GM12878 (cell line): ENCODE measurements at regions not wholly inside any gene's neighbourhood (a gene's known extent, or its start where the extent isn't known, plus 50 kb on each side); places are given as distances from the start of the nearest gene placed in this dataset.

Experiments used
- ATAC-seq: fragments of 200-7000 bp; cut with Tn5 transposase; 3 replicates; pipeline ENCODE4 v1.9.1; 2020; ENCODE audit warnings: mild to moderate bottlenecking, moderate library complexity
- BruUV-seq: library from RNA; stranded (reverse); fragments of 400-500 nt; replicated peaks from 2 replicates; lab custom pipeline; 2021; lab: Mats Ljungman, UMichigan
- CTCF ChIA-PET: fragments of 300-600 bp; sonication (Branson Sonifier 250); formaldehyde crosslinking; extraction: SDS; loops from one replicate; lab custom pipeline; 2021; ENCODE audit warnings: inconsistent platforms; lab: Yijun Ruan, JAX
- POLR2A ChIA-PET: fragments of 350-600 bp; formaldehyde crosslinking; extraction: SDS; loops from one replicate; lab custom pipeline; 2021; ENCODE audit warnings: inconsistent platforms; lab: Charles Lee
- RAD21 ChIA-PET: fragments of 300-600 bp; sonication (Branson Sonifier 250); formaldehyde crosslinking; loops from one replicate; lab custom pipeline; 2023; ENCODE audit warnings: antibody characterized with exemption; ENCODE audit not compliant: unreplicated experiment; lab: Charles Lee
- SMC1A ChIA-PET: fragments of 300-600 bp; sonication (Branson Sonifier 250); formaldehyde crosslinking; loops from one replicate; lab custom pipeline; 2023; ENCODE audit not compliant: unreplicated experiment, uncharacterized antibody; lab: Charles Lee
- DNase-seq: peaks from one replicate; pipeline ENCODE4 v3.0.0-alpha.2; 2011; ENCODE audit warnings: low read depth, low spot score
- FAIRE-seq: peaks from 3 replicates; lab custom pipeline; 2011; peaks lifted over from hg19 to GRCh38; lab: Jason Lieb, UNC
- H2AFZ ChIP-seq: 2 replicates; pipeline ENCODE4 v1.6.0; 2011; ENCODE audit warnings: low read depth, low read length, control low read depth; ENCODE audit not compliant: control insufficient read depth
- H3K27ac ChIP-seq: 2 replicates; pipeline ENCODE4 v1.5.1; 2011; ENCODE audit warnings: control low read depth; ENCODE audit not compliant: control insufficient read depth, insufficient read depth
- H3K27me3 ChIP-seq, 2 experiments: replicated peaks in 1 of 2; 2 replicates each; pipeline versions ENCODE4 v1.6.0 to v1.6.1; 2011; ENCODE audit warnings: low read length in 1 of 2; ENCODE audit not compliant: control insufficient read depth in 2 of 2, insufficient read depth in 2 of 2
- H3K36me3 ChIP-seq, 2 experiments: 2 replicates each; pipeline ENCODE4 v1.5.1; 2011; ENCODE audit warnings: low read length in 1 of 2; ENCODE audit not compliant: control insufficient read depth in 2 of 2, insufficient read depth in 2 of 2
- H3K4me1 ChIP-seq: 2 replicates; pipeline ENCODE4 v1.6.1; 2011; ENCODE audit warnings: mild to moderate bottlenecking, low read length, moderate library complexity, mixed read lengths; ENCODE audit not compliant: control insufficient read depth, insufficient read depth
- H3K4me2 ChIP-seq: 2 replicates; pipeline ENCODE4 v1.6.0; 2011; ENCODE audit warnings: control low read depth; ENCODE audit not compliant: control insufficient read depth, insufficient read depth
- H3K4me3 ChIP-seq: fragments of 200-600 bp; sonication (generic); 2 replicates; pipeline ENCODE4 v1.5.1; 2016
- H3K79me2 ChIP-seq: 2 replicates; pipeline ENCODE4 v1.6.0; 2011; ENCODE audit warnings: low read length; ENCODE audit not compliant: control insufficient read depth, insufficient read depth
- H3K9ac ChIP-seq: 2 replicates; pipeline ENCODE4 v1.8.0; 2011; ENCODE audit warnings: low read length, control low read depth, mixed read lengths; ENCODE audit not compliant: control insufficient read depth, insufficient read depth
- H3K9me3 ChIP-seq: replicated peaks from 3 replicates; pipeline ENCODE4 v1.5.1; 2011; ENCODE audit warnings: mild to moderate bottlenecking, low read length; ENCODE audit not compliant: control insufficient read depth, insufficient read depth
- H4K20me1 ChIP-seq: 2 replicates; pipeline ENCODE4 v1.6.0; 2011; ENCODE audit not compliant: control insufficient read depth, insufficient read depth
- ASH2L ChIP-seq: fragments of 300-600, 200-600 bp; sonication (generic); IDR thresholded peaks from 2 replicates; pipeline ENCODE4 v1.6.1; 2017; ENCODE audit warnings: low read depth, mild to moderate bottlenecking, borderline replicate concordance
- CHD4 ChIP-seq: fragments of 200-600 bp; sonication (generic); IDR thresholded peaks from 2 replicates; pipeline ENCODE4 v1.6.1; 2016; ENCODE audit warnings: mild to moderate bottlenecking
- DPF2 ChIP-seq: fragments of 450-650 bp; IDR thresholded peaks from 2 replicates; pipeline ENCODE4 v1.6.1; 2017; ENCODE audit warnings: mild to moderate bottlenecking
- IRF4 ChIP-seq: IDR thresholded peaks from 2 replicates; pipeline ENCODE4 v1.6.1; 2011; ENCODE audit warnings: low read depth, low read length
- KLF5 ChIP-seq: fragments of 450-650 bp; IDR thresholded peaks from 2 replicates; pipeline ENCODE4 v1.6.1; 2014; ENCODE audit warnings: mild to moderate bottlenecking; ENCODE audit not compliant: partially characterized antibody
- LARP7 ChIP-seq: fragments of 450-650 bp; IDR thresholded peaks from 2 replicates; pipeline ENCODE4 v1.6.1; 2017; ENCODE audit warnings: mild to moderate bottlenecking
- NRF1 ChIP-seq: conservative IDR thresholded peaks from 2 replicates; pipeline ENCODE4 v1.6.1; 2011; ENCODE audit warnings: mild to moderate bottlenecking, low read depth, low read length, improper control_type of control experiment
- SIX5 ChIP-seq: IDR thresholded peaks from 2 replicates; pipeline ENCODE4 v1.6.1; 2011; ENCODE audit warnings: mild to moderate bottlenecking, low read depth, low read length, moderate library complexity; ENCODE audit not compliant: severe bottlenecking
- SMAD1 ChIP-seq: fragments of 450-650 bp; IDR thresholded peaks from 2 replicates; pipeline ENCODE4 v1.6.1; 2018; ENCODE audit warnings: mild to moderate bottlenecking, low read depth; ENCODE audit not compliant: partially characterized antibody
- STAT1 ChIP-seq: fragments of 450-650 bp; conservative IDR thresholded peaks from 2 replicates; pipeline ENCODE4 v1.6.1; 2014; ENCODE audit warnings: antibody characterized with exemption, mild to moderate bottlenecking
- WGBS: methylation state at CpG from one replicate; pipeline ENCODE4 v1.1.6; 2016; ENCODE audit warnings: low lambda C conversion rate; ENCODE audit not compliant: insufficient replicate concordance, insufficient coverage; ENCODE audit errors: missing lambda C conversion rate; 5-methylcytosine and 5-hydroxymethylcytosine counted together
- in situ Hi-C: fragments of 300-500 bp; cut with MboI; formaldehyde crosslinking; loops from 9 replicates; pipeline ENCODE4 v1.14.3; 2018; ENCODE audit warnings: mixed read lengths
- intact Hi-C: fragments of 100-400 bp; cut with micrococcal nuclease; formaldehyde crosslinking; loops from one replicate; pipeline ENCODE4 v1.14.2; 2022; ENCODE audit not compliant: unreplicated experiment
- TF ChIP-seq, protein P1 (sequence below): fragments of 150-350 bp; IDR thresholded peaks from 2 replicates; pipeline ENCODE4 v1.6.1; 2014; ENCODE audit warnings: mild to moderate bottlenecking, low read depth, low read length
- TF ChIP-seq, protein P2 (sequence below): IDR thresholded peaks from 2 replicates; pipeline ENCODE4 v1.6.1; 2011; ENCODE audit warnings: mild to moderate bottlenecking, low read depth, low read length, moderate library complexity; ENCODE audit not compliant: insufficient replicate concordance
- TF ChIP-seq, protein P3 (sequence below): fragments of 450-650 bp; formaldehyde crosslinking; IDR thresholded peaks from 2 replicates; pipeline ENCODE4 v1.4.0; 2020; ENCODE audit warnings: mild to moderate bottlenecking, moderate library complexity

DNA sequence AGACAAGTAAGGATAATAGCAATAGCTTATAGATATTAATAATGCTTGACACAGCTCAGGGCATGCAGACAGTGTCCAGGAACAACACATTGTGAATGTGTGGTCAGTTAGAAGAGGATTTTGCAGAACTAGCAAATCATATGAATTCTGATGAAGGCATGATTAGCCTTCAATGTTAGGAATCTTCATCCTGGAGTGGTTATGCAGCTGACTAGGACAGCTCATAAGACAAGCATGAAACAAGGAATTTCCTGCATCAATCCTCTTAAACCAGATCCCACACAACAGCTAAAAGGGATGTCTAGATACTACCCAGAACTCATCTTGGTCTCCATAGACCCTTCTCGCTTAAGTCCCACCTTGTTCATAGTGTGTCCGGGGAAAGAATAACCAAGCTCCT lies 499.0 kb upstream of the ATP11B start:
- H3K9me3 ChIP-seq = no peaks in the 10 kb centered on the region
- WGBS = 69% methylated on average over 2 of the region's 2 CpGs
- H3K4me2 ChIP-seq = no peak overlapping the region
- DNase-seq (no peak), FAIRE-seq (no peak)
- no peaks in the 10 kb centered on the region for H3K79me2 ChIP-seq
- ChIA-PET SMC1A (no interaction called here), CTCF (no interaction called here), POLR2A (no interaction called here)
- H3K4me3 ChIP-seq = no peak overlapping the region
- no peak overlapping the region for H2AFZ ChIP-seq
- H3K9ac ChIP-seq = no peak overlapping the region
- intact Hi-C loops = no loop called here
- H4K20me1 ChIP-seq = no peaks in the 10 kb centered on the region
- no peak overlapping the region for H3K27ac ChIP-seq
- BruUV-seq = no TSS peak
- no peaks in the 10 kb centered on the region for H3K27me3 ChIP-seq
- TF ChIP-seq ASH2L (no peak), LARP7 (no peak)
- TF ChIP-seq, all 136 proteins: peak for 0
- in situ Hi-C loops = no loop called here
- H3K4me1 ChIP-seq = no peaks in the 10 kb centered on the region
- H3K36me3 ChIP-seq = no peaks in the 10 kb centered on the region
- ATAC-seq = no peak
- RAD21 ChIA-PET = no interaction called here

DNA sequence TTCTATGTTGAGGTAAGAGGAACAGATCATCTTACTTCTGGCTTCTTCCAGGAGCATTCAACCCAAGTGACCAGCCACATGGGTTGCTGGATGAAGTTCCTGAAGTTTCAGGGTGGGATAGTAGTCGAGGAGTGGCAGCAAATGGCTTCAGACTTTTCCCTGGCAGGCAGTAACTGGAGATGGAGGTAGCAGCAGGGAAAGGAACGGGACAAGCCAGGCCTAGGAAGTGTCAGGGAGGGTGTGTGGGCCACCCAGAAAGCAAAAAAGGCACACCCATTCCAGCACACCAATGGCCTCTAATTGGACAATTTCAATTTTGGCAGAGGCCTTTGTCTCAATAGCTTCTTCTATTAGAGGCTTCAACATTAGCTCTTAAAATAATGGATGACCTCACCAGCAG lies 498.6 kb upstream of the ATP11B start:
- H3K9ac ChIP-seq = no peak overlapping the region
- FAIRE-seq (no peak), ATAC-seq (no peak), DNase-seq (no peak)
- POLR2A ChIA-PET = no interaction called here
- SMC1A ChIA-PET = no interaction called here
- WGBS = 0% methylated on average over 2 of the region's 2 CpGs
- RAD21 ChIA-PET = no interaction called here
- no TSS peak for BruUV-seq
- in situ Hi-C loops (no loop called here), intact Hi-C loops (no loop called here)
- no peaks in the 10 kb centered on the region for H3K4me1 ChIP-seq
- H3K27me3 ChIP-seq = no peaks in the 10 kb centered on the region
- H3K36me3 ChIP-seq = no peaks in the 10 kb centered on the region
- no peaks in the 10 kb centered on the region for H4K20me1 ChIP-seq
- no peaks in the 10 kb centered on the region for H3K79me2 ChIP-seq
- H3K4me3 ChIP-seq = no peak overlapping the region
- no peak overlapping the region for H3K27ac ChIP-seq
- CTCF ChIA-PET = no interaction called here
- H3K4me2 ChIP-seq = no peak overlapping the region
- H2AFZ ChIP-seq = no peak overlapping the region
- H3K9me3 ChIP-seq = no peaks in the 10 kb centered on the region
- TF ChIP-seq STAT1 = no peak
- no peak for TF ChIP-seq SMAD1
- TF ChIP-seq NRF1 = no peak
- TF ChIP-seq, protein P1, sequence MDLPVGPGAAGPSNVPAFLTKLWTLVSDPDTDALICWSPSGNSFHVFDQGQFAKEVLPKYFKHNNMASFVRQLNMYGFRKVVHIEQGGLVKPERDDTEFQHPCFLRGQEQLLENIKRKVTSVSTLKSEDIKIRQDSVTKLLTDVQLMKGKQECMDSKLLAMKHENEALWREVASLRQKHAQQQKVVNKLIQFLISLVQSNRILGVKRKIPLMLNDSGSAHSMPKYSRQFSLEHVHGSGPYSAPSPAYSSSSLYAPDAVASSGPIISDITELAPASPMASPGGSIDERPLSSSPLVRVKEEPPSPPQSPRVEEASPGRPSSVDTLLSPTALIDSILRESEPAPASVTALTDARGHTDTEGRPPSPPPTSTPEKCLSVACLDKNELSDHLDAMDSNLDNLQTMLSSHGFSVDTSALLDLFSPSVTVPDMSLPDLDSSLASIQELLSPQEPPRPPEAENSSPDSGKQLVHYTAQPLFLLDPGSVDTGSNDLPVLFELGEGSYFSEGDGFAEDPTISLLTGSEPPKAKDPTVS = no peak
- TF ChIP-seq IRF4 = no peak
- TF ChIP-seq, protein P2, sequence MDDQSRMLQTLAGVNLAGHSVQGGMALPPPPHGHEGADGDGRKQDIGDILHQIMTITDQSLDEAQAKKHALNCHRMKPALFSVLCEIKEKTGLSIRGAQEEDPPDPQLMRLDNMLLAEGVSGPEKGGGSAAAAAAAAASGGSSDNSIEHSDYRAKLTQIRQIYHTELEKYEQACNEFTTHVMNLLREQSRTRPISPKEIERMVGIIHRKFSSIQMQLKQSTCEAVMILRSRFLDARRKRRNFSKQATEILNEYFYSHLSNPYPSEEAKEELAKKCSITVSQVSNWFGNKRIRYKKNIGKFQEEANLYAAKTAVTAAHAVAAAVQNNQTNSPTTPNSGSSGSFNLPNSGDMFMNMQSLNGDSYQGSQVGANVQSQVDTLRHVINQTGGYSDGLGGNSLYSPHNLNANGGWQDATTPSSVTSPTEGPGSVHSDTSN = no peak
- no peak for TF ChIP-seq KLF5
- TF ChIP-seq, protein P3, sequence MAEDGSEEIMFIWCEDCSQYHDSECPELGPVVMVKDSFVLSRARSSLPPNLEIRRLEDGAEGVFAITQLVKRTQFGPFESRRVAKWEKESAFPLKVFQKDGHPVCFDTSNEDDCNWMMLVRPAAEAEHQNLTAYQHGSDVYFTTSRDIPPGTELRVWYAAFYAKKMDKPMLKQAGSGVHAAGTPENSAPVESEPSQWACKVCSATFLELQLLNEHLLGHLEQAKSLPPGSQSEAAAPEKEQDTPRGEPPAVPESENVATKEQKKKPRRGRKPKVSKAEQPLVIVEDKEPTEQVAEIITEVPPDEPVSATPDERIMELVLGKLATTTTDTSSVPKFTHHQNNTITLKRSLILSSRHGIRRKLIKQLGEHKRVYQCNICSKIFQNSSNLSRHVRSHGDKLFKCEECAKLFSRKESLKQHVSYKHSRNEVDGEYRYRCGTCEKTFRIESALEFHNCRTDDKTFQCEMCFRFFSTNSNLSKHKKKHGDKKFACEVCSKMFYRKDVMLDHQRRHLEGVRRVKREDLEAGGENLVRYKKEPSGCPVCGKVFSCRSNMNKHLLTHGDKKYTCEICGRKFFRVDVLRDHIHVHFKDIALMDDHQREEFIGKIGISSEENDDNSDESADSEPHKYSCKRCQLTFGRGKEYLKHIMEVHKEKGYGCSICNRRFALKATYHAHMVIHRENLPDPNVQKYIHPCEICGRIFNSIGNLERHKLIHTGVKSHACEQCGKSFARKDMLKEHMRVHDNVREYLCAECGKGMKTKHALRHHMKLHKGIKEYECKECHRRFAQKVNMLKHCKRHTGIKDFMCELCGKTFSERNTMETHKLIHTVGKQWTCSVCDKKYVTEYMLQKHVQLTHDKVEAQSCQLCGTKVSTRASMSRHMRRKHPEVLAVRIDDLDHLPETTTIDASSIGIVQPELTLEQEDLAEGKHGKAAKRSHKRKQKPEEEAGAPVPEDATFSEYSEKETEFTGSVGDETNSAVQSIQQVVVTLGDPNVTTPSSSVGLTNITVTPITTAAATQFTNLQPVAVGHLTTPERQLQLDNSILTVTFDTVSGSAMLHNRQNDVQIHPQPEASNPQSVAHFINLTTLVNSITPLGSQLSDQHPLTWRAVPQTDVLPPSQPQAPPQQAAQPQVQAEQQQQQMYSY = no peak
- TF ChIP-seq DPF2 = no peak
- no peak for TF ChIP-seq CHD4
- TF ChIP-seq SIX5 = no peak
